HG03378 (cell line): ENCODE measurements at regions not wholly inside any gene's neighbourhood (a gene's known extent, or its start where the extent isn't known, plus 50 kb on each side); places are given as distances from the start of the nearest gene placed in this dataset.

Experiments
- ATAC-seq: cut with Tn5 transposase; IDR thresholded peaks from one replicate; pipeline ENCODE4 v1.9.1; 2021; ENCODE audit warnings: mild to moderate bottlenecking, moderate library complexity; ENCODE audit not compliant: unreplicated experiment

GRCh38 chr6:134720353-134721059 lies 229.4 kb downstream of the ALDH8A1 start:
- ATAC-seq, result no peak

GRCh38 chr6:134719911-134720310 lies 230.0 kb downstream of the ALDH8A1 start:
- no peak for ATAC-seq

- ATAC-seq, result no peak
These were observed 230.6 kb downstream of the ALDH8A1 start for GRCh38 chr6:134719286-134719685.

- no peak for ATAC-seq
These were observed 235.2 kb downstream of the ALDH8A1 start for GRCh38 chr6:134714679-134715078.

- ATAC-seq, result no peak
These were observed 235.8 kb downstream of the ALDH8A1 start for GRCh38 chr6:134714113-134714512.

- no peak for ATAC-seq
These were observed 237.6 kb downstream of the ALDH8A1 start for GRCh38 chr6:134712311-134712710.

GRCh38 chr6:134708079-134708478 lies 241.8 kb downstream of the ALDH8A1 start:
- no peak for ATAC-seq

- ATAC-seq, result no peak
These were observed 242.4 kb downstream of the ALDH8A1 start for GRCh38 chr6:134707342-134708031.

- ATAC-seq, result no peak
These were observed 243.1 kb downstream of the ALDH8A1 start for GRCh38 chr6:134706806-134707205.

GRCh38 chr6:134706153-134706552 lies 243.7 kb downstream of the ALDH8A1 start:
- ATAC-seq, result no peak

GRCh38 chr6:134703206-134703605 lies 246.7 kb downstream of the ALDH8A1 start:
- no peak for ATAC-seq

- ATAC-seq, result no peak
These were observed 247.6 kb downstream of the ALDH8A1 start for GRCh38 chr6:134702279-134702678.

GRCh38 chr6:134701301-134701700 lies 248.6 kb downstream of the ALDH8A1 start:
- no peak for ATAC-seq

GRCh38 chr6:134698228-134698627 lies 251.7 kb downstream of the ALDH8A1 start:
- no peak for ATAC-seq

GRCh38 chr6:134692008-134692407 lies 257.9 kb downstream of the ALDH8A1 start:
- ATAC-seq, result no peak

GRCh38 chr6:134691180-134691579 lies 258.7 kb downstream of the ALDH8A1 start:
- no peak for ATAC-seq

- no peak for ATAC-seq
These were observed 259.9 kb downstream of the ALDH8A1 start for GRCh38 chr6:134690048-134690447.

GRCh38 chr6:134689641-134690040 lies 260.3 kb downstream of the ALDH8A1 start:
- ATAC-seq, result no peak

GRCh38 chr6:134689177-134689576 lies 260.7 kb downstream of the ALDH8A1 start:
- no peak for ATAC-seq

- no peak for ATAC-seq
These were observed 263.8 kb downstream of the ALDH8A1 start for GRCh38 chr6:134686071-134686470.

GRCh38 chr6:134684423-134684795 lies 265.5 kb downstream of the ALDH8A1 start:
- ATAC-seq, result no peak

- ATAC-seq, result no peak
These were observed 266.0 kb downstream of the ALDH8A1 start for GRCh38 chr6:134683783-134684422.
